Amygdala (tissue), 56 donors: ENCODE measurements at regions not wholly inside any gene's neighbourhood (a gene's known extent, or its start where the extent isn't known, plus 50 kb on each side); places are given as distances from the start of the nearest gene placed in this dataset.

Experiments
- DNase-seq, 56 donors: peaks; one replicate each; lab custom pipeline; 2025; lab: John Stamatoyannopoulos, UW

- DNase-seq = no peak
Observed at GRCh38 chr13:22201375-22201925, 530.6 kb downstream of the FGF9 start.

GRCh38 chr13:22210134-22210930 is 539.5 kb downstream of the FGF9 start:
- no peak for DNase-seq

GRCh38 chr13:22211876-22212275 is 541.0 kb downstream of the FGF9 start:
- no peak for DNase-seq

- no peak for DNase-seq
Observed at GRCh38 chr13:22212576-22212975, 541.7 kb downstream of the FGF9 start.

GRCh38 chr13:22214184-22214583 is 543.3 kb downstream of the FGF9 start:
- no peak for DNase-seq

GRCh38 chr13:22218797-22219196 is 547.9 kb downstream of the FGF9 start:
- DNase-seq = no peak

GRCh38 chr13:22219709-22220108 is 548.8 kb downstream of the FGF9 start:
- no peak for DNase-seq

GRCh38 chr13:22220151-22221135 is 549.6 kb downstream of the FGF9 start:
- DNase-seq = no peak

- no peak for DNase-seq
Observed at GRCh38 chr13:22223411-22223810, 552.5 kb downstream of the FGF9 start.

- DNase-seq = no peak
Observed at GRCh38 chr13:22226086-22226485, 555.2 kb downstream of the FGF9 start.

GRCh38 chr13:22227895-22228294 is 557.0 kb downstream of the FGF9 start:
- DNase-seq = no peak

GRCh38 chr13:22229916-22230315 is 559.0 kb downstream of the FGF9 start:
- DNase-seq = no peak

GRCh38 chr13:22232186-22232585 is 561.3 kb downstream of the FGF9 start:
- no peak for DNase-seq

- no peak for DNase-seq
Observed at GRCh38 chr13:22235285-22235949, 564.5 kb downstream of the FGF9 start.

- DNase-seq = no peak
Observed at GRCh38 chr13:22235950-22236290, 565.0 kb downstream of the FGF9 start.

GRCh38 chr13:22238269-22238668 is 567.4 kb downstream of the FGF9 start:
- no peak for DNase-seq

- DNase-seq = no peak
Observed at GRCh38 chr13:22240716-22241115, 569.8 kb downstream of the FGF9 start.

GRCh38 chr13:22243469-22244163 is 572.7 kb downstream of the FGF9 start:
- DNase-seq = no peak

GRCh38 chr13:22252281-22252830 is 581.5 kb downstream of the FGF9 start:
- DNase-seq = no peak

GRCh38 chr13:22253107-22253506 is 582.2 kb downstream of the FGF9 start:
- no peak for DNase-seq
